ENCODE measurements at regions not wholly inside any gene's neighbourhood (a gene's known extent, or its start where the extent isn't known, plus 50 kb on each side); places are given as distances from the start of the nearest gene placed in this dataset.

DNA sequence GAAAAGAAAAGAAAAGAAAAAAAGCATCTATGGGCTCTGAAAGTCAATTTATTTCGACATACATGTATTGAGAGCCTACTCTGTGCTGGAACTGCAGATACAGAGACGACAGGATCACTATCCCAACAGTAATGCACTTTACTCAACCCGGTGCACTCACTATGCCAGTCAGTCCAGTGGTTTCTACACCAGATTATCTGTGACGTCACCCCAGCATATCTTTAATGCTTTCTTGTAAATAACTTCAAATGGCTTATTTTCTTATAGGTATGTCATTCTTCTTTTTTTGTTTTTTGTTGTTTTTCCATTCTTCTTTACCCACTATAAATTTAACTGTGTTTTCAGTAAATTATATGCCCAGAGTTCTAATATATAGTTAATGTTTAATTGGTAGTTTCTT, 800.0 kb upstream of the FANCL start:
- TF ChIP-seq, protein P1, sequence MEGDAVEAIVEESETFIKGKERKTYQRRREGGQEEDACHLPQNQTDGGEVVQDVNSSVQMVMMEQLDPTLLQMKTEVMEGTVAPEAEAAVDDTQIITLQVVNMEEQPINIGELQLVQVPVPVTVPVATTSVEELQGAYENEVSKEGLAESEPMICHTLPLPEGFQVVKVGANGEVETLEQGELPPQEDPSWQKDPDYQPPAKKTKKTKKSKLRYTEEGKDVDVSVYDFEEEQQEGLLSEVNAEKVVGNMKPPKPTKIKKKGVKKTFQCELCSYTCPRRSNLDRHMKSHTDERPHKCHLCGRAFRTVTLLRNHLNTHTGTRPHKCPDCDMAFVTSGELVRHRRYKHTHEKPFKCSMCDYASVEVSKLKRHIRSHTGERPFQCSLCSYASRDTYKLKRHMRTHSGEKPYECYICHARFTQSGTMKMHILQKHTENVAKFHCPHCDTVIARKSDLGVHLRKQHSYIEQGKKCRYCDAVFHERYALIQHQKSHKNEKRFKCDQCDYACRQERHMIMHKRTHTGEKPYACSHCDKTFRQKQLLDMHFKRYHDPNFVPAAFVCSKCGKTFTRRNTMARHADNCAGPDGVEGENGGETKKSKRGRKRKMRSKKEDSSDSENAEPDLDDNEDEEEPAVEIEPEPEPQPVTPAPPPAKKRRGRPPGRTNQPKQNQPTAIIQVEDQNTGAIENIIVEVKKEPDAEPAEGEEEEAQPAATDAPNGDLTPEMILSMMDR (IDR thresholded peaks at IDR 0.05), result no peak
- no peak for TF ChIP-seq POLR2A (IDR thresholded peaks at IDR 0.05)
